ENCODE measurements at regions not wholly inside any gene's neighbourhood (a gene's known extent, or its start where the extent isn't known, plus 50 kb on each side); places are given as distances from the start of the nearest gene placed in this dataset.

GRCh38 chr1:115893545-115893944, 52.6 kb upstream of the NHLH2 start:
- DNase-seq, result no peak
- no peak overlapping the region for H3K4me3 ChIP-seq (ENCODE audit: insufficient read depth, low read depth, low read length)
- H3K36me3 ChIP-seq (replicated peaks; ENCODE audit: control insufficient read depth, insufficient read depth, low read length), result no peaks in the 10 kb centered on the region
- H3K27me3 ChIP-seq (ENCODE audit: control insufficient read depth, insufficient read depth, low read length), result no peaks in the 10 kb centered on the region

- DNase-seq, result no peak
- Histone ChIP-seq H3K36me3 (replicated peaks; ENCODE audit: control insufficient read depth, insufficient read depth, low read length) (no peaks in the 10 kb centered on the region), H3K27me3 (ENCODE audit: control insufficient read depth, insufficient read depth, low read length) (no peaks in the 10 kb centered on the region), H3K4me3 (ENCODE audit: insufficient read depth, low read depth, low read length) (no peak overlapping the region)
These were observed 57.1 kb upstream of the NHLH2 start for GRCh38 chr1:115898020-115898419.

GRCh38 chr1:115900856-115901255, 59.9 kb upstream of the NHLH2 start:
- Histone ChIP-seq H3K4me3 (ENCODE audit: insufficient read depth, low read depth, low read length) (no peak overlapping the region), H3K27me3 (ENCODE audit: control insufficient read depth, insufficient read depth, low read length) (no peaks in the 10 kb centered on the region), H3K36me3 (replicated peaks; ENCODE audit: control insufficient read depth, insufficient read depth, low read length) (no peaks in the 10 kb centered on the region)
- no peak for DNase-seq

GRCh38 chr1:115906627-115907026, 65.7 kb upstream of the NHLH2 start:
- Histone ChIP-seq H3K27me3 (ENCODE audit: control insufficient read depth, insufficient read depth, low read length) (no peaks in the 10 kb centered on the region; the same call in 1 of the 2 replicates), H3K4me3 (ENCODE audit: insufficient read depth, low read depth, low read length) (no peak overlapping the region), H3K36me3 (replicated peaks; ENCODE audit: control insufficient read depth, insufficient read depth, low read length) (no peaks in the 10 kb centered on the region)
- DNase-seq, result no peak

GRCh38 chr1:115907092-115907491, 66.2 kb upstream of the NHLH2 start:
- H3K27me3 ChIP-seq (ENCODE audit: control insufficient read depth, insufficient read depth, low read length), result no peaks in the 10 kb centered on the region; the same call in 1 of the 2 replicates
- no peak overlapping the region for H3K4me3 ChIP-seq (ENCODE audit: insufficient read depth, low read depth, low read length)
- no peak for DNase-seq
- no peaks in the 10 kb centered on the region for H3K36me3 ChIP-seq (replicated peaks; ENCODE audit: control insufficient read depth, insufficient read depth, low read length)

- Histone ChIP-seq H3K4me3 (ENCODE audit: insufficient read depth, low read depth, low read length) (no peak overlapping the region), H3K27me3 (ENCODE audit: control insufficient read depth, insufficient read depth, low read length) (no peaks in the 10 kb centered on the region; the same call in 1 of the 2 replicates), H3K36me3 (replicated peaks; ENCODE audit: control insufficient read depth, insufficient read depth, low read length) (no peaks in the 10 kb centered on the region)
- DNase-seq, result no peak
These were observed 67.6 kb upstream of the SLC22A15 start for GRCh38 chr1:115908565-115909274.

- DNase-seq, result no peak
- no peaks in the 10 kb centered on the region; the same call in 1 of the 2 replicates for H3K27me3 ChIP-seq (ENCODE audit: control insufficient read depth, insufficient read depth, low read length)
- H3K4me3 ChIP-seq (ENCODE audit: insufficient read depth, low read depth, low read length), result no peak overlapping the region
- H3K36me3 ChIP-seq (replicated peaks; ENCODE audit: control insufficient read depth, insufficient read depth, low read length), result no peaks in the 10 kb centered on the region
These were observed 66.1 kb upstream of the SLC22A15 start for GRCh38 chr1:115910231-115910630.

- no peak overlapping the region for H3K4me3 ChIP-seq (ENCODE audit: insufficient read depth, low read depth, low read length)
- H3K36me3 ChIP-seq (replicated peaks; ENCODE audit: control insufficient read depth, insufficient read depth, low read length), result no peaks in the 10 kb centered on the region
- DNase-seq, result no peak
- no peaks in the 10 kb centered on the region; the same call in 1 of the 2 replicates for H3K27me3 ChIP-seq (ENCODE audit: control insufficient read depth, insufficient read depth, low read length)
These were observed 65.0 kb upstream of the SLC22A15 start for GRCh38 chr1:115911294-115911693.

- Histone ChIP-seq H3K27me3 (ENCODE audit: control insufficient read depth, insufficient read depth, low read length) (no peaks in the 10 kb centered on the region; the same call in 1 of the 2 replicates), H3K4me3 (ENCODE audit: insufficient read depth, low read depth, low read length) (no peak overlapping the region), H3K36me3 (replicated peaks; ENCODE audit: control insufficient read depth, insufficient read depth, low read length) (no peaks in the 10 kb centered on the region)
- no peak for DNase-seq
These were observed 64.2 kb upstream of the SLC22A15 start for GRCh38 chr1:115912116-115912515.

- DNase-seq, result no peak
- Histone ChIP-seq H3K36me3 (replicated peaks; ENCODE audit: control insufficient read depth, insufficient read depth, low read length) (no peaks in the 10 kb centered on the region), H3K27me3 (ENCODE audit: control insufficient read depth, insufficient read depth, low read length) (no peaks in the 10 kb centered on the region), H3K4me3 (ENCODE audit: insufficient read depth, low read depth, low read length) (no peak overlapping the region)
These were observed 53.5 kb upstream of the SLC22A15 start for GRCh38 chr1:115922801-115923200.

GRCh38 chr1:115924770-115925169, 51.5 kb upstream of the SLC22A15 start:
- Histone ChIP-seq H3K27me3 (ENCODE audit: control insufficient read depth, insufficient read depth, low read length) (no peaks in the 10 kb centered on the region), H3K4me3 (ENCODE audit: insufficient read depth, low read depth, low read length) (no peak overlapping the region), H3K36me3 (replicated peaks; ENCODE audit: control insufficient read depth, insufficient read depth, low read length) (no peaks in the 10 kb centered on the region)
- DNase-seq, result peak; percentile 31

GRCh38 chr1:115925467-115925866, 50.8 kb upstream of the SLC22A15 start:
- DNase-seq, result no peak
- no peaks in the 10 kb centered on the region for H3K36me3 ChIP-seq (replicated peaks; ENCODE audit: control insufficient read depth, insufficient read depth, low read length)
- H3K4me3 ChIP-seq (ENCODE audit: insufficient read depth, low read depth, low read length), result no peak overlapping the region
- H3K27me3 ChIP-seq (ENCODE audit: control insufficient read depth, insufficient read depth, low read length), result no peaks in the 10 kb centered on the region
